DND-41 (cell line): ENCODE measurements at regions not wholly inside any gene's neighbourhood (a gene's known extent, or its start where the extent isn't known, plus 50 kb on each side); places are given as distances from the start of the nearest gene placed in this dataset.

ENCODE experiments used
- CTCF ChIP-seq: IDR thresholded peaks from 2 replicates; pipeline ENCODE4 v1.5.1; 2012; ENCODE audit warnings: borderline replicate concordance, low read length, moderate library complexity, mild to moderate bottlenecking; ENCODE audit not compliant: poor library complexity, severe bottlenecking; ENCODE audit errors: extremely low read depth
- EZH2 ChIP-seq: IDR thresholded peaks from 3 replicates; pipeline ENCODE4 v1.6.1; 2012; ENCODE audit warnings: borderline replicate concordance, low read depth, mild to moderate bottlenecking, moderate library complexity, low read length, inconsistent platforms; ENCODE audit not compliant: severe bottlenecking

- TF ChIP-seq CTCF (no peak), EZH2 (no peak)
These were observed 358.5 kb downstream of the MYCN start for GRCh38 chr2:16298866-16299265.
